ENCODE measurements at regions not wholly inside any gene's neighbourhood (a gene's known extent, or its start where the extent isn't known, plus 50 kb on each side); places are given as distances from the start of the nearest gene placed in this dataset.

GRCh38 chr16:51407199-51407598, 256.1 kb upstream of the SALL1 start:
- no peak for DNase-seq
- Histone ChIP-seq H3K4me3 (no peak overlapping the region), H3K36me3 (ENCODE audit: insufficient read depth in 1 of 2, low read depth in 1 of 2) (no peaks in the 10 kb centered on the region), H3K9me3 (no peaks in the 10 kb centered on the region), H3K27me3 (ENCODE audit: insufficient read depth in 3 of 3, low read length in 2 of 3) (no peaks in the 10 kb centered on the region), H3K4me1 (no peaks in the 10 kb centered on the region), H3K27ac (no peak overlapping the region)
- WGBS, 3 donors: 65 to 71% (median 67%) methylated on average over 4 of the region's 4 CpGs
- no peak for ATAC-seq
- no peak for TF ChIP-seq CTCF (IDR thresholded peaks at IDR 0.05)
- intact Hi-C loops (cut with DNase I): no loop called here

- DNase-seq (no peak), ATAC-seq (no peak)
- Histone ChIP-seq H3K27me3 (ENCODE audit: insufficient read depth in 3 of 3, low read length in 2 of 3) (no peaks in the 10 kb centered on the region), H3K27ac (no peak overlapping the region), H3K4me3 (no peak overlapping the region), H3K36me3 (ENCODE audit: insufficient read depth in 1 of 2, low read depth in 1 of 2) (no peaks in the 10 kb centered on the region), H3K4me1 (no peaks in the 10 kb centered on the region), H3K9me3 (no peaks in the 10 kb centered on the region)
- intact Hi-C loops (cut with DNase I): no loop called here
- no peak for TF ChIP-seq CTCF (IDR thresholded peaks at IDR 0.05)
- WGBS, 3 donors: 58 to 74% (median 59%) methylated on average over 2 of the region's 2 CpGs
Measured at GRCh38 chr16:51405361-51405760, 254.3 kb upstream of the SALL1 start.

- Histone ChIP-seq H3K9me3 (no peaks in the 10 kb centered on the region), H3K36me3 (ENCODE audit: insufficient read depth in 1 of 2, low read depth in 1 of 2) (no peaks in the 10 kb centered on the region), H3K4me3 (no peak overlapping the region), H3K4me1 (no peaks in the 10 kb centered on the region), H3K27me3 (ENCODE audit: insufficient read depth in 3 of 3, low read length in 2 of 3) (no peaks in the 10 kb centered on the region), H3K27ac (no peak overlapping the region)
- ATAC-seq (no peak), DNase-seq (no peak)
- intact Hi-C loops (cut with DNase I): no loop called here
- TF ChIP-seq CTCF (IDR thresholded peaks at IDR 0.05): no peak
- WGBS, 3 donors: 40 to 78% (median 47%) methylated on average over 1 of the region's 1 CpG
Measured at GRCh38 chr16:51404386-51404785, 253.3 kb upstream of the SALL1 start.

GRCh38 chr16:51402785-51403184, 251.7 kb upstream of the SALL1 start:
- ATAC-seq (no peak), DNase-seq (no peak)
- no peak overlapping the region for H3K27ac ChIP-seq
- H3K9me3 ChIP-seq: no peaks in the 10 kb centered on the region
- no peaks in the 10 kb centered on the region for H3K4me1 ChIP-seq
- no peaks in the 10 kb centered on the region for H3K27me3 ChIP-seq (ENCODE audit: insufficient read depth in 3 of 3, low read length in 2 of 3)
- no peak for TF ChIP-seq CTCF (IDR thresholded peaks at IDR 0.05)
- intact Hi-C loops (cut with DNase I): no loop called here
- WGBS, 3 donors: 69 to 72% (median 71%) methylated on average over 3 of the region's 3 CpGs
- no peak overlapping the region for H3K4me3 ChIP-seq
- no peaks in the 10 kb centered on the region for H3K36me3 ChIP-seq (ENCODE audit: insufficient read depth in 1 of 2, low read depth in 1 of 2)

- Histone ChIP-seq H3K4me1 (no peaks in the 10 kb centered on the region), H3K36me3 (ENCODE audit: insufficient read depth in 1 of 2, low read depth in 1 of 2) (no peaks in the 10 kb centered on the region), H3K27me3 (ENCODE audit: insufficient read depth in 3 of 3, low read length in 2 of 3) (no peaks in the 10 kb centered on the region), H3K9me3 (no peaks in the 10 kb centered on the region), H3K27ac (no peak overlapping the region), H3K4me3 (no peak overlapping the region)
- TF ChIP-seq CTCF (IDR thresholded peaks at IDR 0.05): no peak
- WGBS, 3 donors: 91 to 97% (median 94%) methylated on average over 1 of the region's 1 CpG
- ATAC-seq (no peak), DNase-seq (no peak)
- intact Hi-C loops (cut with DNase I): no loop called here
Measured at GRCh38 chr16:51402298-51402697, 251.2 kb upstream of the SALL1 start.

Data from psoas muscle (tissue), 7 donors.